Vagina (tissue), 2 donors: ENCODE measurements at regions not wholly inside any gene's neighbourhood (a gene's known extent, or its start where the extent isn't known, plus 50 kb on each side); places are given as distances from the start of the nearest gene placed in this dataset.

Experiments
- POLR2A ChIP-seq, 2 donors: fragments of 450-650 bp; IDR thresholded peaks; one replicate each; pipeline ENCODE4 v1.6.1; 2017; ENCODE audit warnings: antibody characterized with exemption in 2 of 2, mild to moderate bottlenecking in 2 of 2, moderate library complexity in 2 of 2
- POLR2AphosphoS5 ChIP-seq, 2 donors: sonication (generic); formaldehyde crosslinking; IDR thresholded peaks; one replicate each; pipeline ENCODE4 v1.9.0; 2017; ENCODE audit warnings: antibody characterized with exemption in 2 of 2, mild to moderate bottlenecking in 2 of 2, low read depth in 1 of 2; ENCODE audit not compliant: insufficient read depth in 1 of 2
- TF ChIP-seq, protein P1 (sequence below), 3 experiments: fragments of 450-650 bp in 2 of 3; fragments of 200-600 bp in 1 of 3; sonication (generic) in 1 of 3; IDR thresholded peaks; one replicate each; pipeline ENCODE4 v1.5.1; 2017 to 2019; ENCODE audit warnings: antibody characterized with exemption in 3 of 3, mild to moderate bottlenecking in 2 of 3, moderate library complexity in 2 of 3

DNA sequence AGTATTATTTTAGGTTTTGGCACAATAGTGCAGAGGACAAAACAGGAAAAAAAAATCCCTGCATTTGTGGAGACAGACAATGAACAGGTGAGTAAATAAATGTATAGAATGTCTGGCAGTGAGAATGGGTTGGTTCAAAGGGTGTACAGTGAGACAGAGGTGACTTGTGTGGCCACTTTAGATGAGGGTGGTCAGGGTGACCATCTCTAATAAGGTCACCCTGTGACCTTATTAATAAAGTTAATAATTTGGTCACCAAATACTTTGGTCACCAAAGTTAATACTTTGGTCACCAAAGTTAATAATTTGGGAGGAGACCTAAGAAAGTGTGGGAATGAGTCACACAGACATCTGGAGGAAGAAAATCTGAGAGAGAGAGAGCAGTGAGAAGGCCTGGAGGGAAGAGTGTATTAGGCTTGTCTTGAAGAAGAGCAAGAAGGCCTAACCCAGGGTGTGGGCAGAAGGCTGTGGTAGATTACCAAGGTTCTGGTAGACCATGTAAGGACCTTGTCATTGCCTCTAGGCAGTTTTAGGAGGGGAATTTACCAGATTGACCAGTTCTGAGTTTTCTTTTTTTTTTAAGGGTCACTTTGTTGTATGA is 1368.4 kb upstream of the CELF4 start:
- TF ChIP-seq, protein P1, sequence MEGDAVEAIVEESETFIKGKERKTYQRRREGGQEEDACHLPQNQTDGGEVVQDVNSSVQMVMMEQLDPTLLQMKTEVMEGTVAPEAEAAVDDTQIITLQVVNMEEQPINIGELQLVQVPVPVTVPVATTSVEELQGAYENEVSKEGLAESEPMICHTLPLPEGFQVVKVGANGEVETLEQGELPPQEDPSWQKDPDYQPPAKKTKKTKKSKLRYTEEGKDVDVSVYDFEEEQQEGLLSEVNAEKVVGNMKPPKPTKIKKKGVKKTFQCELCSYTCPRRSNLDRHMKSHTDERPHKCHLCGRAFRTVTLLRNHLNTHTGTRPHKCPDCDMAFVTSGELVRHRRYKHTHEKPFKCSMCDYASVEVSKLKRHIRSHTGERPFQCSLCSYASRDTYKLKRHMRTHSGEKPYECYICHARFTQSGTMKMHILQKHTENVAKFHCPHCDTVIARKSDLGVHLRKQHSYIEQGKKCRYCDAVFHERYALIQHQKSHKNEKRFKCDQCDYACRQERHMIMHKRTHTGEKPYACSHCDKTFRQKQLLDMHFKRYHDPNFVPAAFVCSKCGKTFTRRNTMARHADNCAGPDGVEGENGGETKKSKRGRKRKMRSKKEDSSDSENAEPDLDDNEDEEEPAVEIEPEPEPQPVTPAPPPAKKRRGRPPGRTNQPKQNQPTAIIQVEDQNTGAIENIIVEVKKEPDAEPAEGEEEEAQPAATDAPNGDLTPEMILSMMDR (IDR thresholded peaks at IDR 0.05), result no peak
- TF ChIP-seq POLR2AphosphoS5 (IDR thresholded peaks at IDR 0.05; ENCODE audit: insufficient read depth in 1 of 2, low read depth in 1 of 2) (no peak), POLR2A (IDR thresholded peaks at IDR 0.05) (no peak)
